ENCODE measurements at regions not wholly inside any gene's neighbourhood (a gene's known extent, or its start where the extent isn't known, plus 50 kb on each side); places are given as distances from the start of the nearest gene placed in this dataset.

GRCh38 chr2:15835991-15836688, 104.2 kb upstream of the MYCN start:
- no peak for TF ChIP-seq POLR2A (IDR thresholded peaks at IDR 0.05)
- TF ChIP-seq POLR2AphosphoS5 (IDR thresholded peaks at IDR 0.05): no peak
- no peak for TF ChIP-seq CTCF (IDR thresholded peaks at IDR 0.05)
